Breast epithelium (tissue), 3 donors: ENCODE measurements at regions not wholly inside any gene's neighbourhood (a gene's known extent, or its start where the extent isn't known, plus 50 kb on each side); places are given as distances from the start of the nearest gene placed in this dataset.

ENCODE experiments used
- CTCF ChIP-seq, 3 donors: fragments of 450-650 bp; IDR thresholded peaks; one replicate each; pipeline ENCODE4 v1.5.1; 2016 to 2017; ENCODE audit warnings: antibody characterized with exemption in 3 of 3, mild to moderate bottlenecking in 3 of 3, moderate library complexity in 3 of 3
- POLR2A ChIP-seq: fragments of 450-650 bp; IDR thresholded peaks from one replicate; pipeline ENCODE4 v1.6.1; 2016; ENCODE audit warnings: antibody characterized with exemption, mild to moderate bottlenecking, moderate library complexity
- POLR2AphosphoS5 ChIP-seq, 3 donors: sonication (generic); formaldehyde crosslinking; IDR thresholded peaks; one replicate each; pipeline ENCODE4 v1.6.1; 2017; ENCODE audit warnings: antibody characterized with exemption in 3 of 3

- TF ChIP-seq POLR2A (no peak), CTCF (IDR thresholded peaks at IDR 0.05) (no peak), POLR2AphosphoS5 (IDR thresholded peaks at IDR 0.05) (no peak)
Observed at GRCh38 chr5:96322217-96322616, 110.8 kb downstream of the PCSK1 start.
